HG03097 (cell line): ENCODE measurements at regions not wholly inside any gene's neighbourhood (a gene's known extent, or its start where the extent isn't known, plus 50 kb on each side); places are given as distances from the start of the nearest gene placed in this dataset.

Experiments
- ATAC-seq: cut with Tn5 transposase; IDR thresholded peaks from one replicate; pipeline ENCODE4 v1.9.1; 2021; ENCODE audit not compliant: unreplicated experiment, low FRiP score

DNA sequence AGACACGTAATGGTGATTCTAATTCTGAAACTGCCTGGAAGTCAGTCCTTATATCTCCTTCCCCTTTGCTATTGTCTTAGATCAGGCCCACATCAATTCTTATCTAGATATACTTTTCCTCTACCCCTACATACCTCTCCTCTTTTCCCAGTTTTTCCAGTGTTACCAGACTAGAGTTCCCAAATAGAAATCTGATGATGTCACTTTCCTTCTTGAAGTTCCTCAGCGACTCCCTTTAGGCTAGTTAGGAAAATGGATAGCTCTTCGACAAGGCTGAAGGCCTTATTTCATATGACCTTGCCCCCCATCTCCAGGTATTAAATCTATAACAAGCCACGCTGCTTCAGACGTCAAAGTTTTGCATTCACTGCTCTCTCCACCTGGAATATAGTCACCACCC lies 201.1 kb upstream of the ATP2B1 start:
- ATAC-seq = no peak

DNA sequence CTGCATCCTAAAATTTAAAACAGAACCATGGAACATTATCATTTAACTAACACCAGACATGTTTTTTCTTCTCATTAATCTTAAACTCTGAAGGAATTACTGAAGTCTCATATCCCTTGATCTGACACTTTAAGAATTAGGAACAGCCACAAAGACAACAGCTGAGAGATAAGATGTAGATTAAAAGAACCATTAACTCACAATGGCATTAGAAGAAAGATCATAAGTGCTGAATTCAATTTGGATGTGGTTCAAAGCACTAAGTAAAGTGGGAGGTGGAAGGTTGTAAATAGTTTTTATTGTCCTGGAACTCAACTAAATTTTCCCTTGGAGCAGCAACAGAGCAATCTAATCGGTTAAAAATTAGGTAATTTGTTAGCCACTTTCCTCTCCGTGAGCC lies 199.0 kb upstream of the ATP2B1 start:
- no peak for ATAC-seq

DNA sequence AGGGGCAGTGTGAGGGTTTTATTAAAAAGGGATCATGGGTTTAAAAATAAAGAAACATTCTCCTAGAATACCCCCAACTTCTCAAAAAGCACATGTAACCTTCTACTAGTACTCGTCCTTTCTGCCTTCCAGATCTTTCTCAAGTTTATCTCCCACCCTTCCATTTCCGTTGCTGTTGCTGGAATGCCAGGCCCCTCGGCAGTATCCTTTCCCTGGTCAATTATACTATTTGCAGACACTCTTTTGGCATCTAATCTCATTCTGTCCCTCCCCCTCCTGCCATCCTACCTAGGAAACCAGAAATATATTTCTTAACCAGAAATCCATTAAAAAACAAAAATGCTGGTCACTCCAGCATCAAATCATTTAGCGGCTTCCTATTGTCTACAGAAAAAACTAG lies 198.2 kb upstream of the ATP2B1 start:
- ATAC-seq = no peak

DNA sequence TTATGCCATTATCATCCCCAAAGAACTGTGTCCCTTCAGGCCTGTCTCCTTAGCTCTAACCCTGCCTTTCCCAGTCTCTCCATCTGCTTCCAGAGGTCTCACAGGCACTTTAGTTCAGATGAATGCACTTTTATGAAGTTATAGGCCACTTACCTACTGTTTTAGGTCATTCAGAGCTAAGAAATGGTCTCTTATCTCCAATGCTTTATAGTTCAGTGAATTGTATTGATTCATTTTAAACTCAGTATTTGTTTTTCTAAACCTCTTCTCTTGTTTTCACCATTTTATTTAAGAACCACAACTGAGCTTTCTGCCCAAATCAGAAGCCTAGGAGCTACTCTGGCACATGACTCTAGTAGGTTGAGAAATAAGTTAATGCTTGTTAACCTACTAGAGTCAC lies 197.5 kb upstream of the ATP2B1 start:
- ATAC-seq = no peak

DNA sequence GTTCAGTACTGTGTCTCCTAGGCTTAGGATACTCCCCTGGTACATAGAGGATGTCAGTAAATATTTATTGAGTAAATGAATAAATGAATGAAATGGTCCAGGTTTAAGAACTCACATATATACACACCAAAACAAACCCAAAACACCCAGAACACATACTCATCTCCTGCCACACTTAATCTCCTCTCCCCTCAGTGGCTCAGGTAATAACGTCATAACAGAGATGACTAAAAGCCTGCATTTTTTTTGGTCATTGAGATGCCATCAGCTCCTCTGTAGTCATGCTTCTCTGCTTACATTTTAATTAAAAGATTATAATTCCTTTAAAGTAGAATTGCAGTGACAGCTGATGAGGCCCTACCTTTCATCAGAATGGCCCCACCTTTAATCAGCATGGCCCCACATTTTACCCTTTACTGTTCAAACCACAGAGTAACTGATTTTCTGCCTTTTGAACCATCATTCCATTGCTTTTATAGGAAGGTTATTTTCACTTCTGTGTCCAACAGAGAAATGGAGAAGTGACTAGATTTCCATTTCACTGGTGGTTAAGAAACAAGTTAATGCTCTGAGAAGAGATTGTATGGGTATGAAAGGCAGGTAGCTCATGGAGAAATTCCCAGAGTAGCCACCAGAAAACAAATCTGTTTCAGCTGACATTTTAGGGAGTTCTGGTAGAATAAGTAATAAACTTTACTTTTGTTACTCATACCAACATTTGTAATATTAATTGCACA lies 193.4 kb upstream of the ATP2B1 start:
- no peak for ATAC-seq

DNA sequence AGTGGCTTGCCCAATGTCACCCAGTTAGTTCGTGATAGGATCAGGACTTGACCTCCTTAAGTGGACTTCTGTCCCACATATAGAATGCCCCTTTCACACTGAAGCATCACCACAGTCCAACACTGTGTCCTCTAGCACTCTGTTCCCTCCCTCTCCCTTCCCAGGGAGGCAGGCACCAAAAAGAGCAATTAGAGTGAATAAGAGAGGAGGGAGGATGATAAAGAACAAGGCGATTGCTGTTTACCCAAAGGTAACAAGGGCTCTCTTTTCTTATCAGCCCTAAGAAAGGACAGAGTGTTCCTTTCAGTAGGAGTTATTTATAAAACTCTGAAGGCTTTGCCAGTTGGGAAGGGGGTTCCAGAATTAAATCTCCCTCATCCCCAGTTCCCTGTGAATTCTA lies 192.7 kb upstream of the ATP2B1 start:
- ATAC-seq = no peak

DNA sequence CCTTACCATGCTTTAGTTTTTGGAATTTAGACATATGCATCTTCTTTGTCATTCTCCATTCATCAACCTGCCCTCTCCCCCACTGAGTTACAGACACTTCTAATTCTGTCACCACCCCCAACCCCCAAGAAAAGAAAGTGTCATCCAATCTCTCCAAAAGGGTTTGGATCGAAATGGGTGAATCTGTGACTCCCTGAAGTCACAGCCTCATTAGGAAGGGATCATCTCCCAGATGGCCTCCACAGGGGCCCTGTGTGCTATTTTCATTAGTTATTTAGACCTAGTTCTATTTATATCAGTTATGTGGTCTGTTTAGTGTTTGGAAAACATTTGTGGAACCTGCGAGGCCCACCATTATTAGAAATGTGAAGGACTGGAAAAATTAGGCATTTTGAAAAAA lies 191.0 kb upstream of the ATP2B1 start:
- ATAC-seq = no peak

DNA sequence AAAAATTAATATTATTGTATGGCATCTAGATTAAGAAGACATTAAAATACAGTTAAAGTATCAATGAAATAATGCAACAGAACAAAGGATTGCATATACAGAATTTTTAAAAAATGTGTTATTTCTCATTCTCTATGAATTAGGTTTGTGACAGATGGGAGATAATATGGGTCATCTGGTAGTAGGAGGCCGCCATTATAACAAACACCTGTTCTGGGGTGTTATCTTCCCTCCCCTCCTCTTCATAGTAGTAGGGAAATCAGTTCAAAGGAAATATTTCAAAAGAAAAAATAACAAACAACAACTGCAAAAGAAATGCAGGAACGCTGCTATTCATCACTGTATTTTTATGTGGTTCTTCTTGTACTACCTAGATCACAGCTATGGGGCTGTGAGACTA lies 187.0 kb upstream of the ATP2B1 start:
- ATAC-seq = no peak

DNA sequence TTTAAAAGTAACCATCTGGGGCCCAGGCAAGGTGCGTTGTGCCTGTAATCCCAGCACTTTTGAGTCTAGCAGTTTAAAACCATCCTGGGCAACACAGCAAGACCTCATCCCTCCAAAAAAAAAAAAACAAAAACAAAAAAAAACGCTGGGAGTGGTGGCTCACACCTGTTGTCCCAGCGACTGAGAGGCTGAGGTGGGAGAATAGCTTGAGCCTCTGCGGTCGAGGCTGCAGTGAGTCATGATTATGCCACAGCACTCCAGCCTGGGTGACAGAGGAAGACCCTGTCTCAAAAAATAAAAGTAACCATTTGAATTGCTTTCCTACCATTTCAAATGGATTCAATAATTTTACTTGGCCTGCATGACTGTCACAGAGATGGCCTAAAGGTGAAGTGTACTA lies 186.5 kb upstream of the ATP2B1 start:
- ATAC-seq = no peak

DNA sequence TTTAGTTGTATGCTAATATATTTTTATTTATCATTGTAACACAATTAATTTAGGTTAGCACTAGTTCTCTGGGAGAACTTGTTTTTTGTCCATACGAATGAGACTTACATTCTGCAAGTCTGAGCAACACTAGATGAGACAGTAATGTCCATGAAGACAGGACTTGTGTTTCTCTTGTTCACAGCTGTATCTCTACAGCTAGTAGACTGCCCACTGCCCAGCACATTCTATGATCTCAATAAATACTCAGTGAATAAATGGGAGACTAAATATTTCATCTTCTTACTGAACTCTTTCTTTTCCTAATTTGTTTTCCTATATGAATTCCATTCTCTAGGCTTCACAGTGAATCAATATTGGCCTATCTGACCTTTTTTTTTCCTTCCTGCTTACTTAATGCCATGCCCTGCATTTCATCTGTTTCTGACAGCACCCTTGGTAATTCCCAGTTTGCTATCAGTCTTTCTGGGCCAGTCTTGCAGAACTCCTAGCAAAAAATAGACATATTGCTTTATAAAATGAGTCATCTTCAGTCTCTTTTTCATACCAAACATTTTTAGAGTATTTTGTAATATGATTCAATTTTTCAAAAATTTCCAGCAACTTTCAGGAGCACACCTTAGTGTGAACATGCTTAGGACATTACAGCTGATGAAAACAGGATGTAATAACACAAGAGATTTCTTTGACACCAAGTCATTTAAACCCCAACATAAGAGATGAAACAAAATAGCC lies 185.5 kb upstream of the ATP2B1 start:
- ATAC-seq = no peak

DNA sequence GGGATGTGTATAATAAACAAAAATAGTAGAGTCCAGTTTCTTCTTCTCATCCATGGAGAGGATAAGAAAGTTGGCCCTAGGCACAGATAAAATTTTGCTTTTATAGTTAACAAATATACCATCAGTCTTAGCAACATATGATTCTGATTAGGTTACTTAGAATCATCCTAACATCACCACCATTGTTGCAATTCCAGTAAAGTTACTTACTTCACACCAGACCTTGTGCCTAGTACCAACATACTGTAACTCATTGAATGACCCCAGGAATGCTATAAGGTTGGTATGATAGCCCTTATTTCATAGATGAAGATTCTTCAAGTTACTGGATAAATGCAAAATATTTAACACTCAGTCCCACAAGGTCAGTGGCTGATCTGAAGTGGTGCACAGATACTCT lies 183.8 kb upstream of the ATP2B1 start:
- ATAC-seq = no peak

DNA sequence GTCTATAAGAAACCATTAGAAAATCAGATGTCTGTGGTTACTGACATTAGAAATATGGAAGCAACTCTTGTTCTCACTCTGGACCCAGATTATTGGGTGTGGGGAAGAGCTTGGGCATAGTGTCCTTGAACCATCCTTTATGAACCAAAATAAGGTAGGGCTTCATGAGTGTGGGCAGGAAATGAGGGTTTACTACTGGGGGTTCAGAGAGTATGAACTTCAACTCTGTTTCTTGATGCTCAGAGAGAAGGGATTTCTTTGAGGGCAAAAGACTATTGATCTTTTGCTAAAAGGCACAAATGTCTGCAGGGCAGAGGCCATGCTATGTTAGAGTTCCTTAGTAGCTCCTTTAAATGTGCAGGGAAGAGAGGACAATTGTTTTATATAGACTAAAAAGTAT lies 183.3 kb upstream of the ATP2B1 start:
- no peak for ATAC-seq

DNA sequence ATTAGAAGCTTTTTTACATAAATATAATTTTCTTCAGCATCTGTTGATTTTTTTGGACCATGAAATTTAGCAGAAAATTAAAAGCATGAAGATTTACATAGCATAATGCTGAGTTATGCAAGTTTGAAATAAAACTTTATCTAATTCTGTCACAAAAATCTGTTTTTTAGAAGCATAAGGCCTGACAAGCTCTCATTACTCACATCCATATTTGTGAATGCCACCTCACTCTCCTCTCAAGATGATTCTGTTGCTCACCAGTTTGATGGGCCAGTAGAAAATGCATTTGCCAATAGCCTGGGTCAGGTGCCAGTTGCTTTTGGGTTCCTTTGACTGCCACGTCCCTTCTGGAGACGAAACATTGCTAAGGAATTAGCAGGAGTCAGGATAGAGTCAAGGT lies 181.5 kb upstream of the ATP2B1 start:
- no peak for ATAC-seq

DNA sequence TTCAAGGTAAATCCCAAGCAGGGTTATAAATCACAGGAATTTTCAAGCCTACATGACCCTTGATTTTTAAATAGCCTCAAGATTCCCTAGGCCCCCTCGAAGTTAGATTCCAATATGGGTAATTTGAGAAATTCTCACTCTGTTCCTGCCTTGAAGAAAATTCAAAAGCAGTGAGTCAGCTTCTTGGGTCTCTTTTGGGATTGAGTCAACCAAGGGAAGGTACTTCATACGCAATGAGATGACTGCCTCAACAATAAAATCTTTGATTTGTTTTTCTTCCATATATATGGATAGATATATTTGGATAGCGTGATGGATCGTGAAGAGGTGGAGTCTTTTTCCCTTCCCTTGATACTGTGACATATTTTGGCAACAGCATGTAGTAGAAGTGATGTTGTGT lies 180.4 kb upstream of the ATP2B1 start:
- ATAC-seq = no peak

DNA sequence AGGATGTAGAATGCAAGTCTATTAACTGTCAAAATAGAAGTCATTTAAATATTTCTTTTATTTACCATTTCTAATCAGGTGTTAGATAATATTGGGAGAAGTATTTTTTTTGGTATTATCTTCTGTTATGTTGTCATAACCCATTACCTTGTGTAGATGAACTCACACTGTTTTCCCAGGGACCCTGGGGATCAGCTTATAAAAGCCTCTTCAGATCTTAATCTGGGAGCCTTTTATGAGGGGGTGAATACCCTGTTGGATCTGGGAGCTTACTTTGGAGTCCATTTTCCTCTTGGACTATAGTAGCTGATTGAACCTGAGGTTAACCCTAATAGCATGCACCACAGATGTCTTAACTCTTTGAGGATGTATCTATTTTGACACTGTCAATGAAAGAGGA lies 176.3 kb upstream of the ATP2B1 start:
- ATAC-seq = no peak

DNA sequence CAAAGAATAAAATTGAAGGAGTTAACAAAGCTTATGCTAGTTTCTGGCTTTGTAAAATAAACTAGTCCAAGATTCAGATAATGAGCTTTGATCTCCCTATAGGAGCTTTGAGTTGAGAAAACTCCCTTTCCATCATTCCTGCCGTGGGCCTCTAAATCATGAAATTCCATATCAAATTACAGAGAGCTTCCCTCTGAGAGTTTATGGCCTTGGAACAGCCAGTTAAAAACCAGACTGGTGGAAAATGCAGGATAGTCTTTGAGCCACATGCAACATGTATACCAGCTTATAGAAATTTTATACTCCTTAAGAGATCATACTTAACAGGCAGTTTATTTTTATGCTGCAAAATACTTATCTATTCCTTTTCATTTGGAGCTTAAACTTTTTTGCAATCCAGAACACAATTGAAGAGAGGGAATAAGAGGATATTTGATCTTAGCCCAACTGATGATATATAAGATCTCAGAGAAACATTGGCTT lies 175.8 kb upstream of the ATP2B1 start:
- ATAC-seq = no peak

DNA sequence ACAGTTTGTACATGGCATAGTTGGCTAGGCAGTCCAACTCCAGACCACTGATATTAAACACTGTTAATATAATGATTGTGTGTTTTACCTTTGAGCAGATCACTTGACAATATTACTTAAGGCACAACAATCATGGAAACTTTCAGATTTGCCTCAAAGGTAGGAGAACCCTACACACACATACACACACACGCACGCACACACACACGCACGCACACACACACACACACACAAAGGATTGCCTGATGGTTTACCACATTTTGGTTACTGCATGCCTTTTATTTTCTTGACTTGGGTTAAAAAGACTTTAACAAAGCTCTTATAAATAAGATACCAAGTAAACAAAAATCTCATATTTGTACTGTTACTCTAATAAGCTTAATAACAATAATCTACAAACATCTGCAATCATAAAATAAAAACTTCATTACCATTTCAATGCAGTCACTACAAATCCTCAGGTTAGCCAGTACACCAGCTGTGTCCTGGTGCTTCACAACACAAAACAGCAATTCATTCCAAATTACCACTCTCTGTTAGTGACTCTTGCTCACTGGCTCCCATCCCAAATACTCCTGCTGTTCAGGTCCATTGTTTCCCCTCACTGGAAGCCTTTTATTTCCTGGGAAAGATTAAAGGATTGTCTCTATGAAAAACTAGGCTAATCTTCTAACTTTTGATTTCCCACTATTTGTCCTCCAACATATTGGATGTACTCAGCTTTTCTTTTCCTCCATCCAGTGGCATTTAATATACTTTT lies 175.2 kb upstream of the ATP2B1 start:
- ATAC-seq = no peak

DNA sequence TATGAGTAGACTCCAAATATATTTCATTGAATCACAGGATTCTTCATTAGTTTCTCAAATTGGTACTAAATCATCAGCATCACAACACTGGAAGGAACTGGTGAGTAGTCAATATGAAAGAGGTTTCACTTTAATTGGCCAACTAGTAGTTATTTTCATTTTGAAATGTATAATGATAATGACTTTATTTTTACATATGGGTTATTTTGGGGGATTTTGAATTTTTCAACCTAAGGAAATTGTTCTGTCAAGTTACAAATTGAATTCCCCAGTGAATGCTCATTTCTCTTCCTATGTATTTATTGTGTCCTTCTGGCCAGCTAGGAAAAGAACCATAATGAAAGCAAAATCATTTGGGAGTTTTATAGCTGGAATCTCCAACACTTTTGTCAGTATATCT lies 174.2 kb upstream of the ATP2B1 start:
- ATAC-seq = no peak

DNA sequence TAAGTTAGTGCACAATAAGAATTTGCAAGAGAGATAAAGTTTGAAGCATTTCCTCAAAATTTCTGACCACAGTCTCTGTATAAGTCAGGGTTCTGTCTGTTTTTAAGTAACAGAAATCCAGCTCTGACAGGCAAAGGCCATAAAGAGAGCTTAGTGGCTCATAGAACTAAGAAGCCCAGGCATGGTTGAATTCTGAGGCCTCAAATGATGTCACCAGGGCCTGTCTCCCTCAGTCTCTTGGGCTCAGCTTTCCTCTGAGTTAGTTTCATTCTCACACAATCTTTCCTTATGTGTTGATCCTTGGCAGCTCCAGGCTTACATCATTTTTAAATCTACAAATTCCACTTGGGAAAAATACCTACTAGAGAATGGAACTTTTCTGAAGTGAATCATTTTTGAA lies 173.4 kb upstream of the ATP2B1 start:
- peak; percentile 40 for ATAC-seq

DNA sequence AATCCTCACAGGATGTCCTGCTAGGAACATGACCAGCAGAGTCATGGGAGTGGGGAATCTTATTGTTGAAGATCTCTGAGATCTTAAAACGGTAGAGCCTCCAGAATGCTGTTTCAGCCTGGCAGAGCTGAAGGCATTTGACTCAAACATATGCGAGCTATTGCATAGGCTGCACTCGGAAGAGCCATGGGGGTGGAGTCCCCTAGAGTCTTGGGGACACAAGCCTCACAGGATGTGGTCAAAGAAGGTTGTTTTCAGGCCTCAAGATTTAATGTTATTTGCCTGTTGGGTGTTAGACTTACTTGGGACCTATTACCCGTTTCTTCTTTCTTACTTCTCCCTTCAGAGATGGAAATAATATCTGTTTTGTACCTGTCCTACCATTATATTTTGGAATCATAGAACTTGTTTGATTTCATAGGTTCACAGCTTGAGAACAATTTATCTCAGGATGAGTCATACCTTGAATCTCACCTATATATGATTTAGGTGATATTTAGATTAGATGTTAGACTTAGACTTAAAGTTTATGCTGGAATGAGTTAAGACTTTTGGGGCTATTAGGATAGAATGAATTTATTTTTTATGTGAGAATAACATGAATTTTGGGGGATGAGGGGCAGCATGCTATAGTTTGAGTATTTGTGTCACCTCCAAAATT lies 172.2 kb upstream of the ATP2B1 start:
- peak; percentile 95 for ATAC-seq

DNA sequence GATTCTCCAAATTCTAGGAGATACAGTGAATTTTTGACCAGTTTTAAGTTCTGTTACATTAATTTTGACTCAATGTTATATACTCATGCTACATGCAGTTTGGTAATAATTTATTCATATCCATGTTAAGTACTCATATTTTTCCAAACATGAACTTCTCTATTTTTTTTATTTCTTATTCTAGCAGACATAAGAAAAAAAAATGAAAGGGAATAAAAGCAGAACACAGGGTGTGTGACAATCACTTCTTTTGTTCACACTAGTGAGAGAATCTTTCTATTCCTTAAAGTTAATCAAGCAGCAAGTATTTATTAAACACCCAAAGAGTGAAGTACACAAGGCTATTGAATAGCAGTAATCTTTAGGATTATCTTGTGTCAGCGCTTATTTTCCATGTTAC lies 171.1 kb upstream of the ATP2B1 start:
- no peak for ATAC-seq
